C4-2B (cell line): ENCODE measurements at regions not wholly inside any gene's neighbourhood (a gene's known extent, or its start where the extent isn't known, plus 50 kb on each side); places are given as distances from the start of the nearest gene placed in this dataset.

ENCODE experiments used
- CTCF ChIP-seq: fragments of 450-650 bp; conservative IDR thresholded peaks from 2 replicates; pipeline ENCODE4 v1.5.1; 2017; ENCODE audit warnings: mild to moderate bottlenecking
- ZFX ChIP-seq: fragments of 450-650 bp; IDR thresholded peaks from 2 replicates; pipeline ENCODE4 v1.6.1; 2017

GRCh38 chr12:88409257-88409656 is 171.0 kb downstream of the KITLG start:
- TF ChIP-seq CTCF (no peak), ZFX (no peak)
